ENCODE measurements at regions not wholly inside any gene's neighbourhood (a gene's known extent, or its start where the extent isn't known, plus 50 kb on each side); places are given as distances from the start of the nearest gene placed in this dataset.

DNA sequence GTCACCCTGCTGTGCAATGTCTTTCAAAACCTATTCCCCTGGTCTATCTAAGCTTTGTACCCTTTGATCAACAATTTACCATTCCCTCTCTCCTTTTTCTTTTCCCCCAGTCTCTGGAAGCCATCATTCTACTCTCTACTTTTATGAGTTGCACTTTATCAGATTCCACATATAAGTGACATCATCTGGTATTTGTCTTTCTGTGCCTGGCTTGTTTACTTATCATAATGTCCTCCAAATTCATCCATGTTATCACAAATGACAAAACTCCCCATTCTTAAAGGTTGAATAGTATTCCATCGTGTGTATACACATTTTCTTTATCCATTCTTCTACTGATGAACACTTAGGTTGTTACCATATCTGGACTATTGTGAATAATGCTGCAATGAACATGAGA, 344.2 kb upstream of the CCNH start:
- no peak overlapping the region for H3K27ac ChIP-seq
- TF ChIP-seq, protein P1, sequence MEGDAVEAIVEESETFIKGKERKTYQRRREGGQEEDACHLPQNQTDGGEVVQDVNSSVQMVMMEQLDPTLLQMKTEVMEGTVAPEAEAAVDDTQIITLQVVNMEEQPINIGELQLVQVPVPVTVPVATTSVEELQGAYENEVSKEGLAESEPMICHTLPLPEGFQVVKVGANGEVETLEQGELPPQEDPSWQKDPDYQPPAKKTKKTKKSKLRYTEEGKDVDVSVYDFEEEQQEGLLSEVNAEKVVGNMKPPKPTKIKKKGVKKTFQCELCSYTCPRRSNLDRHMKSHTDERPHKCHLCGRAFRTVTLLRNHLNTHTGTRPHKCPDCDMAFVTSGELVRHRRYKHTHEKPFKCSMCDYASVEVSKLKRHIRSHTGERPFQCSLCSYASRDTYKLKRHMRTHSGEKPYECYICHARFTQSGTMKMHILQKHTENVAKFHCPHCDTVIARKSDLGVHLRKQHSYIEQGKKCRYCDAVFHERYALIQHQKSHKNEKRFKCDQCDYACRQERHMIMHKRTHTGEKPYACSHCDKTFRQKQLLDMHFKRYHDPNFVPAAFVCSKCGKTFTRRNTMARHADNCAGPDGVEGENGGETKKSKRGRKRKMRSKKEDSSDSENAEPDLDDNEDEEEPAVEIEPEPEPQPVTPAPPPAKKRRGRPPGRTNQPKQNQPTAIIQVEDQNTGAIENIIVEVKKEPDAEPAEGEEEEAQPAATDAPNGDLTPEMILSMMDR (conservative IDR thresholded peaks at IDR 0.05): no peak

DNA sequence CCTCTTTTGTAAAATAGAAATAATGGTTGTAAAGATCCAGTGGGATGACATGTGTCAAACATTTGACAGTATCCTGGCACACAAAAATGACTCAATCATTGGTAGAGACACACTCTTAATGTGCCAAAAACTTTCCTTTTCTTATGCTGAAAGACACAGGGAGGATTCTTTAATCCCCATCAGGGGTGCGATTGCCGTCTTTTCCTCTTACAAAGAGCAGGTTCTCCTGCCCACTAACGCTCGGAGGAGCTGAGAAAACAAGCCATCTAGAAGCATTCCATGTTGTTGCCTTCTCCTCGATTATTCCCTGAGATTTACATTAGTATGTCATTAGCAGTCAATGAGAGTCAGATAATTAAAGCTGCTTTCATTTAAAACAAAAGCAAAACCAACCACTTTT, 342.6 kb upstream of the CCNH start:
- TF ChIP-seq, protein P1 (conservative IDR thresholded peaks at IDR 0.05): no peak
- no peak overlapping the region for H3K27ac ChIP-seq

DNA sequence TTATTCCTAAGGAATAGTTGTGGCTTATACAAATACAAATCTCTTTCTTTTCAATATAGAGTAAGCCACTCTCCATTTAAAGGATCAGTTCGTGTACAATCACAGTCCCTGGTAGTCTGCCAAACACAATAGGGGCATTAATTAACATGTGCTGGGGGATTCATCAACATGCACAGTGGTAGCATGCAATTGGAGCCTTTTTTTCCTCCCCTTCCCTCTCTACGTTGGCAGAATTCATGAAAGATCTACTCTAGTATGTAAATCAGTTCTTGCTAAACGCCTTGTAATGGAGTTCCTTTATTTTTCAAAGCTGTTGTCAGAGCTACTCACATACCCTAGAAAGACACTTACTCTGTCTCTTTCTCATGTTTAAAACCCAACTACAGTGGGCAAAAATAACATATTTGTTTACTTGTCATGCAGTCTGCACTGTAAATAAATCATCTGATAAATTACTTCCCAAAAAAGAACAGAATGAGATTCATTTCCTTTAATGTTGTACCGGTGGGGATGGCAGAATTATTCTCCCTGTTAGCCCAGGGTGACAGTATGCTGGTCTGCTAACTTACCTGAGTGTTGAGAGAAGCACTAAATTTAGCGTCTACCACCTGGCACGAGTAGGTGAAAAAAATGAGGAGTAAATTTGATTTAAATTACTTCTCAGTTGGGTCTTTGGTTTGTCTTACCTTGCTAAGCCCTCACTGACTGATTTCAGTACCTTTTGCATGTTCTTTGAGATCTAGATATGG, 341.5 kb upstream of the CCNH start:
- H3K27ac ChIP-seq: no peak overlapping the region
- TF ChIP-seq, protein P1 (conservative IDR thresholded peaks at IDR 0.05): no peak

DNA sequence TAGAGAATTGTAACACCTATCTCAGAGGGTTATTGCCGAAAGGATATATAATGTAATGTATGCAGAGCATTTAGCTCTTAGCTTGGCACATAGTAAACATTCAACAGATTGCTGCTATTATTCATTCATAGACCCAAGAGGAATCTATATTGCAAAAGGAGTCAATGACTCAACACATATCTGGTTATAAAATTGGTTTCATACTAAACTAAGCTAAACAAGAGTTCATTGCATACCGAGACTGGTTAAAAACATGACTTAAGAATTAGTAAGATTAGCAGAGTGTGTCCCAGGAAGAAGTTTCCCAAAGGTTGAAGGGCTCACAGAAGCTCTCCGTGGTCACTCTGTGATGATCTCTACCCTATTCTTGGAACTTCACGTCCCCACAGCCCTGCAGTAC, 339.6 kb upstream of the CCNH start:
- no peak overlapping the region for H3K27ac ChIP-seq
- TF ChIP-seq, protein P1 (conservative IDR thresholded peaks at IDR 0.05): no peak

DNA sequence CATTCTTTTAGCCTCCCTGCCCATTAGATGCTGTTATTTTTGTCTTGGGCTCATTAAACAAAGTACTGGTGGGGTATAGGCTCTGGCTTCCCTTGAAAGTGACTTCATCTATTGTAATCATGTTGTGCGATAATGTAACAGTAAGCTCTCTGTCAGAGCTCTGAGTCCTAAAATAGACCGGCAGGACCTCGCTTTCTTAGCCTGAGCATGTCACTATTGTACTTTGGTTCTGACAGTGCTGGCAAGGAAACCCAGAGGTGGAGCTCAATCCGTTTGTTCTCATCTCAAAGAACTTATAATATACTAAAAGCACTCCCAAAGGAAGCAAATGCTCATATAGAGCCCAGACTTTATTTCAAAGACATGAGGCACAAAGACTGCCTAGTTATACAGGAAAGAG, 339.1 kb upstream of the CCNH start:
- TF ChIP-seq, protein P1 (conservative IDR thresholded peaks at IDR 0.05): no peak

DNA sequence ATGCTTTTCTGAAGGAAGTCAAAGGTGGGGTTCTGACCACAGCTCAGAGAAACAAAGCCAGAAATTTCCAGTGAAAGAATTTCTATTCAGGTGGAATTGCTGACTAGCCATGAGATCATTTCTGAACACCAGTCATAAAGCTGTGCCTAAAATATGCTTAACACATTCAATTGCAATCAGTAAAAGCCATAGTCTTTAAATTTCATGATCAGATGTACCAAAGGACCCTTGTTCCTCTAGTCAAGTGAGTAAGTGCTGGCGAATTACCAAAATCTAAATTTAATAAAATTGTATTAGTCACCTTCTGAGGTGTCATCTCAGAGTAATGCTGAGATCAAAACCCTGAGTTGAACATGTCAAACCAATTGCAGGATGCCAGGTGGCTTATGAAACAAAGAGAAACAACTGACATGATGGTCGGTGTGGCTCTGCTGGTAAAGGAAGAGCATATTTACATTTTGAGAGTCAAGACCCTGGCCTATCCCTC, 334.2 kb upstream of the CCNH start:
- H3K27ac ChIP-seq: no peak overlapping the region
- TF ChIP-seq, protein P1 (conservative IDR thresholded peaks at IDR 0.05): no peak

More for the DNA sequence above, 339.1 kb upstream of the CCNH start:
- H3K27ac ChIP-seq: no peak overlapping the region

DNA sequence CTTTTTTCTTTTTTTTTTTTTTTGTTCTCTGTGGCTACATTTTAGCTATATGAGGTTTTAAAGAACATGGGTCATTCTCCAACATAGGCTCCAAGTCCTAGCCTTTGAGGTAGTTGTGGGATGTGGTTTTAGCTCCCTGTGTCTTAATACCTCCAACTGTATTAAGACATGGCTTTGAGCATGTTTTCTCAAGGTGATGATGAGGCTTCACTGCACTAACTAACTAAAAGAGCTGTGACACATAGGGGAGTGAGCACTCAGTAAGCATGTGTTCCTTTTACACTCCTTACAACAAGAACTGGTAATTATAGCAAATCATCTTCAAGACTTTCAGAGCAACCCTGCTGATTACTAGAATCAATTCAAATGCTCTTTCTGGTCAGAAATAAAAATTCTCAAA, 333.6 kb upstream of the CCNH start:
- no peak overlapping the region for H3K27ac ChIP-seq
- TF ChIP-seq, protein P1 (conservative IDR thresholded peaks at IDR 0.05): no peak

Measured in VCaP (cell line).